NCI-H345 treated with DMSO at 0.1 percent for 48 hours (cell line): ENCODE measurements at regions not wholly inside any gene's neighbourhood (a gene's known extent, or its start where the extent isn't known, plus 50 kb on each side); places are given as distances from the start of the nearest gene placed in this dataset.
"Not testable (repeated sequence)": the region's sequence is repeated elsewhere in the genome, so short reads cannot be mapped to it uniquely, and the experiment has no call there.

Experiments
- DNase-seq: peaks from one replicate; lab custom pipeline; 2025; ENCODE audit not compliant: unreplicated experiment; lab: John Stamatoyannopoulos, UW

GRCh38 chr14:106658066-106658860 is 1131.9 kb downstream of the TMEM121 start:
- DNase-seq, result not testable (repeated sequence)

- DNase-seq, result peak; percentile 9
Observed at GRCh38 chr14:106661561-106661960, 1135.2 kb downstream of the TMEM121 start.

- no peak for DNase-seq
Observed at GRCh38 chr14:106662936-106663550, 1136.7 kb downstream of the TMEM121 start.

DNA sequence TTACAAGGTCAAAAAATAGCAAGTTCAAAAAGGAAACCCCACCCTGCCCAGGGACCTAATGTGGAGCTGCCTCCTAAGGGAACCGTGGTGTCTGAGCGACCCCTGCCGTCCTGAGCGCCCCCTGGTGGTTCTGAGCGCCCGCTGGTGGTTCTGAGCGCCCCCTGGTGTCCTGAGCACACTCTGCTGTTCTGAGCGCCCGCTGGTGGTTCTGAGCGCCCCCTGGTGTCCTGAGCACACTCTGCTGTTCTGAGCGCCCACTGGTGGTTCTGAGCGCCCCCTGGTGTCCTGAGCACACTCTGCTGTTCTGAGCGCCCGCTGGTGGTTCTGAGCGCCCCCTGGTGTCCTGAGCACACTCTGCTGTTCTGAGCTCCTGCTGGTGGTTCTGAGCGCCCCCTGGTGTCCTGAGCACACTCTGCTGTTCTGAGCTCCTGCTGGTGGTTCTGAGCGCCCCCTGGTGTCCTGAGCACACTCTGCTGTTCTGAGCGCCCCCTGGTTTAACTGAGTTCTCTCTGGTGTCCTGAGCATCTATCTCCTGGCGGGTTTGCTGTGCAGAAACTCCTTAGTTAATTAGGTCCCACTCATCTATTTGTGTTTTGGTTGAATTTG is 1137.5 kb downstream of the TMEM121 start:
- DNase-seq, result not testable (repeated sequence)

GRCh38 chr14:106665814-106666213 is 1139.4 kb downstream of the TMEM121 start:
- DNase-seq, result no peak

- DNase-seq, result no peak
Observed at GRCh38 chr14:106666341-106666740, 1140.0 kb downstream of the TMEM121 start.

DNA sequence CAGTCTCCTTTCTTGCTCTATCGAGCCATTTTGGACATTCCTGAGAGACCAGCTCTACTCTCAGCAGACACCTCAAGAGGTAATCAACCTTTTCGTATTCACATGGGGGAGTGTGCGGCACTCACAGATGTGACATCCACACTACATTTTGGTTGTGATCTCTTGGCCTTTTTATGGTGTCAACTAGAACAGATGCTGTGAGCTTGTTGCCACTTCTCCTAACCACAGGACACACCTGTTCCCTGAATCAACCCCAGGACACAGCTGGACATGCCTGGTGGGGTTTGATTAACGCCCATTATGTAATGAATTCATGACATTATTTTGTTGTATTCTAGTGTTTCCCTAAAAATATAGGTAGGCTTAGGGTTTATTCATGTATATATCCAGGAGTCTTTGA is 1143.6 kb downstream of the TMEM121 start:
- no peak for DNase-seq

- not testable (repeated sequence) for DNase-seq
Observed at GRCh38 chr14:106674093-106674492, 1147.7 kb downstream of the TMEM121 start.

DNA sequence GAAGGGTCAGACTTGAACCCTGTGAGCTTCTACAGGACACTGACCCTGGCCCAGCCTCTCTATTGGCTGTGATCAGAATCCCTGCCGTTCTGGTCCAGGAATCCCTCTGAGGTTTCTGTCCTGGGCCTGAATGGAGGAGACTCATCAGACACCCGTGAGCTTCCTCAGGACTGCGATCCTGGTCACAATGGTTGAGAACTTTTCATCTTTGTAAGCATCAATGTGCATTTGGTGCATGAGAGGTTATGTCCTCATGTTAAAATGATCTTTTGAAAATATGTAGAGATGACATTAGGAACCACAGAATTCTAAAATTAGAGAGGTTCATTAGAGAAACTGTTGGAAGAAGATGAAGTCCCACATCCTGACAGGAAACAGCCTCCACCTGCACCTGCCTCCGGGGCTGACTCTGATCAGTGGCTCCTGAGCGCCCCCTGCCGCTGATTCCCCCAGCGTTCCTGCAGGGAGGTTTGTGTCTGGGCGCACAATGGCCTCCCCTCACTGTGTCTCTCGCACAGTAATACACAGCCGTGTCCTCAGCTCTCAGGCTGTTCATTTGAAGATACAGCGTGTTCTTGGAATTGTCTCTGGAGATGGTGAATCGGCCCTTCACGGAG is 1148.2 kb downstream of the TMEM121 start:
- not testable (repeated sequence) for DNase-seq

DNA sequence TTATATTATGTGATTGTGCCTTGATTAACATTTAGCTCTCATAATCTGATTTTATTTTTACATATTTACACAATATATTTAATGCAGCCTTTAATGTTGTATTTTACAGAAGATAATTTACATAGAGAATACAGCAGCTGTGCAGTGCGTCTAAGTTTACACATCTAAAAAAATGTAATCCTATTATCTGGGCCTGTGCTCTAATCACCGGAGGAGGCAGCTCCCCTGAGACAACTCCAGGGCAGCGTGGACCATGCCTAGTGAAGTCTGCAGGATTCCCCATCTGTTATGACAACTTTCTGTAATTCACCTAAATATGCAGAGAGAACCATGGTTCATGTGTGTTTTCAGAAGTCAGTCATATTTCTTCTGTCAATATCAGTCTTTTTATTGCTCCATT is 1149.3 kb downstream of the TMEM121 start:
- not testable (repeated sequence) for DNase-seq

DNA sequence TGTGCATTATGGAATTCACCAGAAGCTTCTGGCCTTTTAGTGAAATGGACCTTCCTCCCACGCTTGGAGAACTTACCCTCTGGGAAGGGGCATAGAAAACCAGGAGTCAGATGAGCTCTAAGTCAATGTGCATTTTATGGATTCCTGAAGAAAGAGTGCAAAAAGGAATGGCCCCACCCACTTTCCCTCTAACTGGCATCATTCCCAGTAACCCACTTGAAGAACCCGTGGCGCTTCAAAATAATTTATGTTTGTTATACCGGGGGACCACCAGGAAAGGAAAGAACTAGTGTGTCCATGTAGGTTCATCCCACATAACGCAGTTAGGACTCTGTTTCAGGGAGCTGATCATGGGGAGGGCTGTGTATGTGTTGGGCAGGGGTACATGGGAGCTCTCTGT is 1153.4 kb downstream of the TMEM121 start:
- DNase-seq, result no peak

- no peak for DNase-seq
Observed at GRCh38 chr14:106681161-106681560, 1154.8 kb downstream of the TMEM121 start.

DNA sequence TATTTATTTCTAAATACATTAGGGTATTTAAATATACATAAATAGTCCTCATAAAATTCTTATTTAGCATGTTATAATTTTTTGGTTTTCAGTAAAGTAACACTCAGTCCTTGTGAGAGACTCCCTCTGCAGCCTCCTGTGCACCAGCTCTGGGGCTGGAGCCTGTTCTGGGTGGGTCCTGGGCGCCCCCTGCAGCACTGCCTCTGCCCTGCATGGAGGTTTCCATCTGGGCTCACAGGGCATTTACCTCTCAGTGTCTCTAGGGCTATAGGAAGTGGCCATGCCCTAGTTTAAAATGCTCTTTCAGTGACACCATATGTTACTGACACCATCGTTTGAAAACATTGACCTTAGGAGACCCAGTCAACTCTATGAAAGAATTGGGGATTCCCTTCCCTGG is 1155.2 kb downstream of the TMEM121 start:
- DNase-seq, result no peak

DNA sequence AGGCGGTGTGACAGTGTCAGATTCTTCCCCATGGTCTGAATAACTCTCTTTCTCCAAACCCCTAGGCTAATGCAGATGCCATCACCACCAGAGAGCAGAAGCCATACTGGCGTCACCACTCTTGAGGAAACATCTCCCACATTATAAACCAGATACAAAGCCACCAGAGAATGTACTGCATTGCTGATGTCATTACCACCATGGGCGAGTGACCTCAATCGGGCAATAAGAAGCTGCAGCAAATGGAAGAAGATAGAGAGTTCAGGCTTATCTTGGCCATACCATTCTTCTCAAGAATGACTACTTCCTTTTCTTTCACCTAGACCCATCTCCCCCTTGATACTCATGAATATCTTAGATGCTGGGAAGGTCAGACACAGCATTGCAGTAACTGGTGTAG is 1157.2 kb downstream of the TMEM121 start:
- DNase-seq, result no peak

DNA sequence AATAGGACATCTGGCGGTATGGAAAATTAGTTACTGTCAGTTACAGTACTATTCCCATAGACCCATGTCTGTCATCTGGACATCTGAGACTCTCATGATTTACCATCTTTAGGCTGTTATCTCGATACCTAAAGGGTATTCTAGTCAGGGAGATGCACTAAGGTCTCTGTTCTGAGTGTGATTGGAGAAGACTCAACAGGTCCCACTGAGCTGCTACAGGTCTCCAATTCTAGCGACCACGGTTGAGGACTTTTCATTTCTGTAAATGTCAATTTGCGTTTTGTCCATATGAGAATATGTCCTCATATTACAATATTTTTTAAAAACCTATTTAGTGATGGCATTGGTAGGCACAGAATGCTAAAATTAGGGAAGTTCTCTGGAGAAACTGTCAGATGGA is 1160.2 kb downstream of the TMEM121 start:
- no peak for DNase-seq

- DNase-seq, result no peak
Observed at GRCh38 chr14:106690333-106690891, 1164.0 kb downstream of the TMEM121 start.

DNA sequence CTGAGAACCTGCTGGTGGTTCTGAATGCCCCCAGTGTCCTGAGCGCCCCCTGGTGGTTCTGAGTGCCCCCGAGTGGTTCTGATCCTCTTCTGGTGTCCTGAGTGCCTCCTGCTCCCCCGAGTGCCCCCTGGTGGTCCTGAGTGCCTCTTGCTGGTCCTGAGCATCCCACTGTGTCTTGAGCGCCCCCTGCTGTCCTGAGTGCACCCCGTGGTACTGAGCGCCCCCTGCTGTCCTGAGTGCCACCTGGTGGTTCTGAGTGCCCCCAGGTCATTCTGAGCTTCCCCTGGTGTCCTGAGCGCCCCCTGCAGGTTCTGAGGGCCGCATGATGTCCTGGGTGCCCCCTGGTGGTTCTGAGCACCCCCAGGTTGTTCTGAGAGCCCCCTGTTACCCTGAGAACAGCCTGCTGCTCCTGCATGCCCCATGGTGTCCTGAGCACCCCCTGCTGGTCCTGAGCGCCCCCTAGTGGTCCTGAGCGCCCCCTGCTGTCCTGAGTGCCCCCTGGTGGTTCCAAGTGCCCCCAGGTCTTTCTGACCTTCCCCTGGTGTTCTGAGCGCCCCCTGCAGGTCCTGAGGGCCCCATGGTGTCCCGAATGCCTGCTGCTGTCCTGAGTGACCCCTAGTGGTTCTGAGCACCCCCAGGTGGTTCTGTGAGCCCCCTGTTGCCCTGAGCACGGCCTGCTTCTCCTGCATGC is 1165.4 kb downstream of the TMEM121 start:
- DNase-seq, result no peak

DNA sequence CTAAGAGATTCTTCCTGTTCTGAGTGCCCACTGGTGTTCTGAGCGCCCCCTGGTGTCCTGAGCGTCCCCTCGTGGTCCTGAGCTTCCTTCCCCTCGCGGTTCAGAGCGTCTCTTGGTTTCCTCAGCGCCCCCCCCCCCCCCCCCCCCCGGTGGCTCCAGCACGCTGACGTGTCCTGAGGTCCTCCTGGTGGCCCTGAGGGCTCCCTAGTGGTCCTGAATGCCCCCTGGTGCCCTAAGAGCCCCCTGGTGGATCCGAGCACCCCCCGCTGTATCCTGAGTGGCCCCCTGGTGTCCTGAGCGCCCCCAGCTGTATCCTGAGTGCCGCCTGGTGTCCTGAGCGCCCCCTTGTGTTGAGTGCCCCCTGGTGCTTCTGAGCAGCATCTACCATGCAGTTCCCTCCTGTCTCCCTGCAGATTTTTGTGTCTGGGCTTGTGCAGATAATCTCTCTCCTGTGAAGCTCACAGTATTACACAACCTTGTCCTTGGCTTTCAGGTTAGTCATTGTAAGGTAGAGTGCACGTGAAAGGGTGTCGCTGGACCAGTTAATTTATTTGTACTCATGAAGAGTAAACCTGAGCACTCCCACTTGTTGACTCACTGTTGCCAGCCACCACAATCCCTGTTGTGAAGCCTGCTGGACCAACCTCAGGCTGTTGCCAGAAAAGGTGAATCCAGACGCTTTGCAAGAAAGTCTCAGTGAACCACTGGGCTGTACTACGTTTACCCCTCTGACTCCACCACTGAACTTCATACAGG is 1168.4 kb downstream of the TMEM121 start:
- peak; percentile 58 for DNase-seq

DNA sequence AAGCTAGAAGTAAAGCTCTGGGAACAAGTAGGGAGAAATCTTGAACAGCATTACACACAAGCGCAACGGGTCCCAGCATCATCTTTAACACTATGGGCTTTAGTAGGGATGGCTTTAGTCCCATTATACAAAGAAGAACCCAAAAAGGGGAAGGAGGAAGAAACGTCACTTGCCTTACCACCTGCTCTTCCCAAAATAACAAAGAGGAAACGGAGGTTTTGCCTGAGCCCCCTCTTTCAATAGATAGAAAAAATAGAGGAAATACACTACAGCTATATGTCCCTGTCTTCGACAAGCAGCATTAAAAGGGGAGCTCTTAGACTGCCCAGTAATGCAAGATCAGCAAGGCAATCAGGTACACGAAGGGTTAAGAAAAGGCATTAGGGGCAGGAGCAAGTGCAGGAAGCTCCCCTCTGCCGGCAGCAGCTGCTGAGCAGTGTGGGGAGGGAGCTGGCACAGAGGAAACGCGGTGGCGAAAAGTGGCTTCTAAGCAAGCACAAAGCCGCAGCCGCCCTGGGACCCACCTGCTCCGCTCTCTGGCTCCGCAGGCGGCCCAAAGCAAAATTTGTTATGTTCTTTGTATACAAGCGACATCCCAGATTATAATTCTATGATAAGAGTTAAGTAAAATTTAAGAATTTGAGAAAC is 1172.4 kb downstream of the TMEM121 start:
- DNase-seq, result not testable (repeated sequence)

- DNase-seq, result not testable (repeated sequence)
Observed at GRCh38 chr14:106703651-106704050, 1177.3 kb downstream of the TMEM121 start.
